Endothelial cell of umbilical vein (primary cell): ENCODE measurements at regions not wholly inside any gene's neighbourhood (a gene's known extent, or its start where the extent isn't known, plus 50 kb on each side); places are given as distances from the start of the nearest gene placed in this dataset.

Source experiments
- BruUV-seq: library from RNA; stranded (reverse); fragments of 400-500 nt; replicated peaks from 2 replicates; lab custom pipeline; 2021; lab: Mats Ljungman, UMichigan
- CTCF ChIA-PET: fragments of 300-600, 350-600 bp; sonication (Branson Sonifier 250); formaldehyde crosslinking; loops from one replicate; lab custom pipeline; 2021; ENCODE audit warnings: antibody characterized with exemption, inconsistent platforms; lab: Charles Lee
- POLR2A ChIA-PET: fragments of 300-600, 350-600 bp; sonication (Branson Sonifier 250); formaldehyde crosslinking; loops from one replicate; lab custom pipeline; 2021; ENCODE audit warnings: antibody characterized with exemption, inconsistent platforms; lab: Charles Lee
- DNase-seq: peaks from one replicate; pipeline ENCODE4 v3.0.0-alpha.2; 2011; ENCODE audit warnings: low read depth, low spot score
- FAIRE-seq: peaks from 2 replicates; lab custom pipeline; 2011; peaks lifted over from hg19 to GRCh38; lab: Jason Lieb, UNC
- H2AFZ ChIP-seq: 2 replicates; pipeline ENCODE4 v1.6.0; 2012; ENCODE audit warnings: low read depth, low read length, control low read depth, inconsistent platforms
- H3K27ac ChIP-seq: 2 replicates; pipeline ENCODE4 v1.5.1; 2011; ENCODE audit warnings: low read depth, mild to moderate bottlenecking, control low read depth, low read length, moderate library complexity; ENCODE audit not compliant: insufficient read depth
- H3K27me3 ChIP-seq, 2 experiments: 2 replicates each; pipeline versions ENCODE4 v1.6.0 to v1.6.1; 2011; ENCODE audit warnings: low read length in 2 of 2, mixed read lengths in 1 of 2; ENCODE audit not compliant: control insufficient read depth in 2 of 2, insufficient read depth in 2 of 2
- H3K36me3 ChIP-seq, 2 experiments: 2 replicates in 1 of 2; 3 replicates in 1 of 2; pipeline ENCODE4 v1.5.1; 2011; ENCODE audit warnings: low read length in 2 of 2, mild to moderate bottlenecking in 1 of 2, moderate library complexity in 1 of 2; ENCODE audit not compliant: control insufficient read depth in 2 of 2, insufficient read depth in 2 of 2; ENCODE audit errors: extremely low read depth in 1 of 2
- H3K4me1 ChIP-seq: 3 replicates; pipeline ENCODE4 v1.5.1; 2011; ENCODE audit warnings: mild to moderate bottlenecking, low read length; ENCODE audit not compliant: control insufficient read depth, insufficient read depth; ENCODE audit errors: extremely low read depth
- H3K4me2 ChIP-seq: 2 replicates; pipeline ENCODE4 v1.6.1; 2011; ENCODE audit warnings: low read length, control low read depth, mixed read lengths; ENCODE audit not compliant: insufficient read depth
- H3K4me3 ChIP-seq, 3 experiments: fragments of 200-600 bp in 1 of 3; sonication (generic), shearing (Covaris generic) in 1 of 3; replicated peaks in 1 of 3; 2 replicates each; pipeline ENCODE4 v1.5.1; 2011 to 2016; ENCODE audit warnings: control low read depth in 3 of 3, low read length in 3 of 3, mild to moderate bottlenecking in 2 of 3, inconsistent platforms in 1 of 3, low read depth in 1 of 3, moderate library complexity in 1 of 3; ENCODE audit not compliant: insufficient read depth in 1 of 3
- H3K79me2 ChIP-seq: 2 replicates; pipeline ENCODE4 v1.6.0; 2012; ENCODE audit warnings: low read length, inconsistent platforms; ENCODE audit not compliant: control insufficient read depth, insufficient read depth
- H3K9ac ChIP-seq: replicated peaks from 2 replicates; pipeline ENCODE3; 2011; ENCODE audit warnings: low read length, control low read depth; ENCODE audit not compliant: insufficient read depth; ENCODE audit errors: extremely low read depth
- H3K9me1 ChIP-seq: replicated peaks from 3 replicates; pipeline ENCODE4 v1.6.0; 2011; ENCODE audit warnings: mild to moderate bottlenecking, low read length; ENCODE audit not compliant: control insufficient read depth, insufficient read depth; ENCODE audit errors: extremely low read depth
- H3K9me3 ChIP-seq: replicated peaks from 2 replicates; pipeline ENCODE4 v1.5.1; 2012; ENCODE audit warnings: low read length, inconsistent platforms; ENCODE audit not compliant: control insufficient read depth, insufficient read depth
- H4K20me1 ChIP-seq: replicated peaks from 2 replicates; pipeline ENCODE3; 2011; ENCODE audit warnings: mild to moderate bottlenecking, low read length; ENCODE audit not compliant: control insufficient read depth, insufficient read depth; ENCODE audit errors: extremely low read depth
- GATA2 ChIP-seq: IDR thresholded peaks from 2 replicates; pipeline ENCODE4 v1.7.0; 2011; ENCODE audit warnings: low read depth, mild to moderate bottlenecking, moderate library complexity, mixed read lengths, low read length; ENCODE audit not compliant: insufficient read length, insufficient read depth
- JUN ChIP-seq: IDR thresholded peaks from 2 replicates; pipeline ENCODE4 v1.6.1; 2011; ENCODE audit warnings: borderline replicate concordance, low read depth; ENCODE audit not compliant: insufficient read length, insufficient read depth
- MAX ChIP-seq: IDR thresholded peaks from 2 replicates; pipeline ENCODE4 v1.6.1; 2011; ENCODE audit not compliant: insufficient read depth, insufficient read length
- POLR2AphosphoS5 ChIP-seq: IDR thresholded peaks from 2 replicates; pipeline ENCODE4 v1.6.1; 2012; ENCODE audit warnings: low read depth, mild to moderate bottlenecking, control low read depth, low read length, moderate library complexity; ENCODE audit not compliant: insufficient read depth
- dilution Hi-C: fragments of 300-500 bp; cut with MboI; formaldehyde crosslinking; loops from one replicate; pipeline ENCODE4 v1.15.0; 2019; ENCODE audit warnings: low sequenced_read_pairs; ENCODE audit not compliant: extremely low pct_ligation_motif_present
- intact Hi-C: fragments of 100-400 bp; cut with micrococcal nuclease; formaldehyde crosslinking; loops from one replicate; pipeline ENCODE4 v1.10.0; 2022

- Histone ChIP-seq H3K9ac (no peak overlapping the region), H3K79me2 (no peaks in the 10 kb centered on the region), H2AFZ (no peak overlapping the region), H3K9me3 (no peaks in the 10 kb centered on the region), H3K9me1 (no peaks in the 10 kb centered on the region), H3K4me1 (no peaks in the 10 kb centered on the region), H3K27ac (no peak overlapping the region), H3K4me2 (no peak overlapping the region), H3K36me3 (no peaks in the 10 kb centered on the region), H3K4me3 (no peak overlapping the region), H3K27me3 (no peaks in the 10 kb centered on the region), H4K20me1 (no peaks in the 10 kb centered on the region)
- no TSS peak for BruUV-seq
- DNase-seq: no peak
- dilution Hi-C loops: no loop called here
- ChIA-PET CTCF (no interaction called here), POLR2A (no interaction called here)
- FAIRE-seq: no peak
- TF ChIP-seq POLR2AphosphoS5: no peak
- no peak for TF ChIP-seq MAX
- intact Hi-C loops: no loop called here
These were observed 300.8 kb downstream of the EFNB2 start for GRCh38 chr13:106234636-106235035.

GRCh38 chr13:106233134-106233735, 302.2 kb downstream of the EFNB2 start:
- Histone ChIP-seq H4K20me1 (no peaks in the 10 kb centered on the region), H3K9ac (no peak overlapping the region), H3K36me3 (no peaks in the 10 kb centered on the region), H3K4me3 (no peak overlapping the region), H3K27ac (no peak overlapping the region), H3K9me1 (no peaks in the 10 kb centered on the region), H3K27me3 (no peaks in the 10 kb centered on the region), H3K4me1 (no peaks in the 10 kb centered on the region), H3K9me3 (no peaks in the 10 kb centered on the region), H3K79me2 (no peaks in the 10 kb centered on the region), H2AFZ (no peak overlapping the region), H3K4me2 (no peak overlapping the region)
- ChIA-PET CTCF (interaction anchor here (1.1 kb wide), 1 partner anchor 11 kb away, joined by 3 read pairs; no protein-coding TSS in a partner anchor), POLR2A (no interaction called here)
- FAIRE-seq (no peak), DNase-seq (no peak)
- dilution Hi-C loops: no loop called here
- BruUV-seq: no TSS peak
- TF ChIP-seq GATA2: no peak
- TF ChIP-seq POLR2AphosphoS5: no peak
- no peak for TF ChIP-seq JUN
- intact Hi-C loops: no loop called here
